DOHH2 (cell line): ENCODE measurements at regions not wholly inside any gene's neighbourhood (a gene's known extent, or its start where the extent isn't known, plus 50 kb on each side); places are given as distances from the start of the nearest gene placed in this dataset.

Experiments used
- CTCF ChIP-seq: fragments of 200-600 bp; sonication (generic); IDR thresholded peaks from one replicate; pipeline ENCODE4 v1.5.1; 2014; ENCODE audit warnings: antibody characterized with exemption, mild to moderate bottlenecking, low read depth, low read length; ENCODE audit not compliant: poor library complexity, severe bottlenecking
- EZH2phosphoT487 ChIP-seq: fragments of 200-600 bp; sonication (generic); IDR thresholded peaks from 2 replicates; pipeline ENCODE4 v1.6.1; 2017; ENCODE audit warnings: borderline replicate concordance, mild to moderate bottlenecking, antibody characterized with exemption, low read length, moderate library complexity, mixed read lengths

- no peak for TF ChIP-seq CTCF
- no peak for TF ChIP-seq EZH2phosphoT487
Measured at GRCh38 chr6:147802459-147802858, 294.0 kb downstream of the SAMD5 start.
